ENCODE measurements at regions not wholly inside any gene's neighbourhood (a gene's known extent, or its start where the extent isn't known, plus 50 kb on each side); places are given as distances from the start of the nearest gene placed in this dataset.

GRCh38 chr3:965826-966225 lies 127.0 kb upstream of the CNTN6 start:
- in situ Hi-C loops (cut with MboI; ENCODE audit: low pct_ligation_motif_present in 1 of 4, low pct_unique_long_range_greater_than_20kb in 1 of 4, low sequenced_read_pairs in 3 of 4), result no loop called here
- DNase-seq, result no peak
- H3K36me3 ChIP-seq, result no peaks in the 10 kb centered on the region
- no peaks in the 10 kb centered on the region for H3K4me1 ChIP-seq
- H3K9me3 ChIP-seq, result no peaks in the 10 kb centered on the region
- WGBS, 2 donors (ENCODE audit: low coverage in 1 of 2), result 59 to 79% methylated on average over 3 of the region's 3 CpGs
- no peaks in the 10 kb centered on the region for H3K27me3 ChIP-seq
- H3K27ac ChIP-seq, result no peak overlapping the region
- H3K4me3 ChIP-seq, result no peak overlapping the region
- TF ChIP-seq EP300 (IDR thresholded peaks at IDR 0.05; ENCODE audit: low read depth) (no peak), CTCF (IDR thresholded peaks at IDR 0.05) (no peak), POLR2A (IDR thresholded peaks at IDR 0.05) (no peak)
- intact Hi-C loops (cut with DNase I; ENCODE audit: low total_unique reads), result no loop called here

GRCh38 chr3:966341-966740 lies 126.5 kb upstream of the CNTN6 start:
- Histone ChIP-seq H3K9me3 (no peaks in the 10 kb centered on the region), H3K4me1 (no peaks in the 10 kb centered on the region), H3K27ac (no peak overlapping the region), H3K36me3 (no peaks in the 10 kb centered on the region), H3K4me3 (no peak overlapping the region), H3K27me3 (no peaks in the 10 kb centered on the region)
- in situ Hi-C loops (cut with MboI; ENCODE audit: low pct_ligation_motif_present in 1 of 4, low pct_unique_long_range_greater_than_20kb in 1 of 4, low sequenced_read_pairs in 3 of 4), result no loop called here
- TF ChIP-seq EP300 (IDR thresholded peaks at IDR 0.05; ENCODE audit: low read depth), result no peak
- no peak for TF ChIP-seq POLR2A (IDR thresholded peaks at IDR 0.05)
- TF ChIP-seq POLR2AphosphoS5 (IDR thresholded peaks at IDR 0.05), result no peak
- TF ChIP-seq CTCF (IDR thresholded peaks at IDR 0.05), result no peak
- intact Hi-C loops (cut with DNase I; ENCODE audit: low total_unique reads), result no loop called here
- 77 to 81% methylated on average over 10 of the region's 10 CpGs for WGBS, 2 donors (ENCODE audit: low coverage in 1 of 2)
- DNase-seq, result no peak

GRCh38 chr3:973340-973739 lies 119.5 kb upstream of the CNTN6 start:
- in situ Hi-C loops (cut with MboI; ENCODE audit: low pct_ligation_motif_present in 1 of 4, low pct_unique_long_range_greater_than_20kb in 1 of 4, low sequenced_read_pairs in 3 of 4), result no loop called here

GRCh38 chr3:976006-976405 lies 116.8 kb upstream of the CNTN6 start:
- 47 to 70% methylated on average over 5 of the region's 5 CpGs for WGBS, 2 donors (ENCODE audit: low coverage in 1 of 2)
- TF ChIP-seq POLR2AphosphoS5 (IDR thresholded peaks at IDR 0.05), result no peak
- TF ChIP-seq CTCF (IDR thresholded peaks at IDR 0.05), result no peak
- TF ChIP-seq EP300 (IDR thresholded peaks at IDR 0.05; ENCODE audit: low read depth), result no peak
- no peak for TF ChIP-seq POLR2A (IDR thresholded peaks at IDR 0.05)
- intact Hi-C loops (cut with DNase I; ENCODE audit: low total_unique reads) (no loop called here), in situ Hi-C loops (cut with MboI; ENCODE audit: low pct_ligation_motif_present in 1 of 4, low pct_unique_long_range_greater_than_20kb in 1 of 4, low sequenced_read_pairs in 3 of 4) (no loop called here)
- DNase-seq, result no peak
- no peak overlapping the region for H3K4me3 ChIP-seq
- no peaks in the 10 kb centered on the region for H3K36me3 ChIP-seq
- H3K27me3 ChIP-seq, result no peaks in the 10 kb centered on the region
- no peaks in the 10 kb centered on the region for H3K4me1 ChIP-seq
- no peaks in the 10 kb centered on the region for H3K9me3 ChIP-seq
- no peak overlapping the region for H3K27ac ChIP-seq

More at GRCh38 chr3:973340-973739, 119.5 kb upstream of the CNTN6 start:
- Histone ChIP-seq H3K36me3 (no peaks in the 10 kb centered on the region), H3K27me3 (no peaks in the 10 kb centered on the region), H3K27ac (no peak overlapping the region), H3K4me3 (no peak overlapping the region), H3K4me1 (no peaks in the 10 kb centered on the region), H3K9me3 (no peaks in the 10 kb centered on the region)
- intact Hi-C loops (cut with DNase I; ENCODE audit: low total_unique reads), result no loop called here
- TF ChIP-seq POLR2AphosphoS5 (IDR thresholded peaks at IDR 0.05), result no peak
- no peak for TF ChIP-seq POLR2A (IDR thresholded peaks at IDR 0.05)
- no peak for TF ChIP-seq EP300 (IDR thresholded peaks at IDR 0.05; ENCODE audit: low read depth)
- TF ChIP-seq CTCF (IDR thresholded peaks at IDR 0.05), result no peak
- no peak for DNase-seq
- WGBS, 2 donors (ENCODE audit: low coverage in 1 of 2), result 38% methylated on average over 1 of the region's 1 CpG; no CpG with 5 or more reads in 1 of the 2 donors
